WTC11 (cell line): ENCODE measurements at regions not wholly inside any gene's neighbourhood (a gene's known extent, or its start where the extent isn't known, plus 50 kb on each side); places are given as distances from the start of the nearest gene placed in this dataset.

Source experiments
- ATAC-seq: fragments of 200-7000 bp; cut with Tn5 transposase; 2 replicates; pipeline ENCODE4 v1.10.0; 2021; ENCODE audit warnings: mild to moderate bottlenecking, moderate library complexity
- CTCF ChIA-PET: fragments of 300-600 bp; sonication (Branson Sonifier 250); formaldehyde crosslinking; loops from one replicate; lab custom pipeline; 2021; ENCODE audit warnings: antibody characterized with exemption; lab: Charles Lee
- POLR2A ChIA-PET: fragments of 350-600 bp; sonication (Branson Sonifier 250); formaldehyde crosslinking; loops from one replicate; lab custom pipeline; 2021; ENCODE audit warnings: antibody characterized with exemption; lab: Charles Lee
- DNase-seq: peaks from one replicate; pipeline ENCODE4 v3.0.0; 2021; ENCODE audit warnings: low spot score
- H3K27ac Mint-ChIP-seq: 2 replicates; pipeline ENCODE4 v1.8.0; 2021; ENCODE audit warnings: mixed read lengths
- H3K27me3 Mint-ChIP-seq: 2 replicates; pipeline ENCODE4 v1.8.0; 2021; ENCODE audit warnings: low read depth, mild to moderate bottlenecking, moderate library complexity, mixed read lengths
- H3K36me3 Mint-ChIP-seq: 2 replicates; pipeline ENCODE4 v1.8.0; 2021; ENCODE audit warnings: mixed read lengths
- H3K4me1 Mint-ChIP-seq: 2 replicates; pipeline ENCODE4 v1.8.0; 2022; ENCODE audit warnings: mixed read lengths
- H3K4me3 Mint-ChIP-seq: 2 replicates; pipeline ENCODE4 v1.8.0; 2021; ENCODE audit warnings: mild to moderate bottlenecking, moderate library complexity, mixed read lengths
- H3K9me3 Mint-ChIP-seq: 2 replicates; pipeline ENCODE4 v1.8.0; 2021; ENCODE audit warnings: mixed read lengths
- CBFB ChIP-seq: sonication (generic); formaldehyde crosslinking; IDR thresholded peaks from 2 replicates; pipeline ENCODE4 v1.8.1; 2022; ENCODE audit warnings: mild to moderate bottlenecking, low read depth, missing genetic modification reagents
- CDX4 ChIP-seq: fragments of 250-450 bp; sonication (Bioruptor Pico); IDR thresholded peaks from 2 replicates; pipeline ENCODE4 v1.9.0; 2021; ENCODE audit warnings: moderate library complexity, mild to moderate bottlenecking, inconsistent platforms, borderline replicate concordance
- CREM ChIP-seq: sonication (generic); formaldehyde crosslinking; IDR thresholded peaks from 2 replicates; pipeline ENCODE4 v1.8.1; 2022; ENCODE audit warnings: mild to moderate bottlenecking, missing genetic modification reagents, moderate library complexity
- ELF4 ChIP-seq: sonication (generic); formaldehyde crosslinking; IDR thresholded peaks from 2 replicates; pipeline ENCODE4 v1.8.1; 2022; ENCODE audit warnings: low read depth, mild to moderate bottlenecking, moderate library complexity, missing genetic modification reagents
- EMX1 ChIP-seq: fragments of 250-450 bp; sonication (Bioruptor Pico); IDR thresholded peaks from 2 replicates; pipeline ENCODE4 v1.8.0; 2021; ENCODE audit warnings: mild to moderate bottlenecking
- GTF2I ChIP-seq: fragments of 250-450 bp; sonication (Bioruptor Pico); conservative IDR thresholded peaks from 2 replicates; pipeline ENCODE4 v1.4.0; 2021; ENCODE audit warnings: mild to moderate bottlenecking
- KAT7 ChIP-seq: sonication (generic); formaldehyde crosslinking; IDR thresholded peaks from 2 replicates; pipeline ENCODE4 v1.8.1; 2023; ENCODE audit warnings: missing genetic modification reagents, mild to moderate bottlenecking, borderline replicate concordance
- MAX ChIP-seq: sonication (generic); formaldehyde crosslinking; IDR thresholded peaks from 2 replicates; pipeline ENCODE4 v1.8.0; 2022; ENCODE audit warnings: mild to moderate bottlenecking, missing genetic modification reagents
- NFATC4 ChIP-seq: fragments of 250-450 bp; sonication (Bioruptor Pico); IDR thresholded peaks from 2 replicates; pipeline ENCODE4 v1.9.0; 2021; ENCODE audit warnings: mild to moderate bottlenecking
- NR1H2 ChIP-seq: sonication (generic); formaldehyde crosslinking; IDR thresholded peaks from 2 replicates; pipeline ENCODE4 v1.9.0; 2021; ENCODE audit warnings: mild to moderate bottlenecking, moderate library complexity, missing genetic modification reagents
- NR3C1 ChIP-seq: sonication (generic); formaldehyde crosslinking; conservative IDR thresholded peaks from 2 replicates; pipeline ENCODE4 v1.8.1; 2023; ENCODE audit warnings: low read depth, mild to moderate bottlenecking, missing genetic modification reagents
- OVOL2 ChIP-seq: fragments of 250-450 bp; sonication (Bioruptor Pico); IDR thresholded peaks from 2 replicates; pipeline ENCODE4 v1.9.0; 2021; ENCODE audit warnings: mild to moderate bottlenecking, borderline replicate concordance
- PRDM15 ChIP-seq: sonication (generic); formaldehyde crosslinking; IDR thresholded peaks from 2 replicates; pipeline ENCODE4 v1.8.0; 2022; ENCODE audit warnings: missing genetic modification reagents
- SMAD3 ChIP-seq: sonication (generic); formaldehyde crosslinking; IDR thresholded peaks from 2 replicates; pipeline ENCODE4 v1.8.0; 2022; ENCODE audit warnings: missing genetic modification reagents, mild to moderate bottlenecking, borderline replicate concordance
- SOX15 ChIP-seq: fragments of 250-450 bp; sonication (Bioruptor Pico); IDR thresholded peaks from 2 replicates; pipeline ENCODE4 v1.9.0; 2021; ENCODE audit warnings: mild to moderate bottlenecking
- TP53 ChIP-seq: sonication (generic); formaldehyde crosslinking; IDR thresholded peaks from 2 replicates; pipeline ENCODE4 v1.8.1; 2023; ENCODE audit warnings: mild to moderate bottlenecking, missing genetic modification reagents
- USF2 ChIP-seq: sonication (generic); formaldehyde crosslinking; IDR thresholded peaks from 2 replicates; pipeline ENCODE4 v1.8.1; 2023; ENCODE audit warnings: mild to moderate bottlenecking, missing genetic modification reagents, moderate library complexity
- ZBTB21 ChIP-seq: sonication (generic); formaldehyde crosslinking; IDR thresholded peaks from 2 replicates; pipeline ENCODE4 v1.8.1; 2023; ENCODE audit warnings: mild to moderate bottlenecking, missing genetic modification reagents, borderline replicate concordance
- ZNF281 ChIP-seq: sonication (generic); formaldehyde crosslinking; IDR thresholded peaks from 2 replicates; pipeline ENCODE4 v1.8.0; 2023; ENCODE audit warnings: mild to moderate bottlenecking, missing genetic modification reagents
- ZNF317 ChIP-seq: sonication (generic); formaldehyde crosslinking; IDR thresholded peaks from 2 replicates; pipeline ENCODE4 v1.8.1; 2023; ENCODE audit warnings: low read depth, mild to moderate bottlenecking, moderate library complexity, missing genetic modification reagents, borderline replicate concordance
- ZNF416 ChIP-seq: fragments of 250-450 bp; sonication (Bioruptor Pico); IDR thresholded peaks from 2 replicates; pipeline ENCODE4 v1.9.0; 2021; ENCODE audit warnings: mild to moderate bottlenecking, inconsistent platforms
- TF ChIP-seq, protein P1 (sequence below): sonication (generic); formaldehyde crosslinking; IDR thresholded peaks from 2 replicates; pipeline ENCODE4 v1.8.1; 2022; ENCODE audit warnings: low read depth, mild to moderate bottlenecking, moderate library complexity, missing genetic modification reagents, borderline replicate concordance
- TF ChIP-seq, protein P2 (sequence below): sonication (generic); formaldehyde crosslinking; IDR thresholded peaks from 2 replicates; pipeline ENCODE4 v1.8.0; 2022; ENCODE audit warnings: mild to moderate bottlenecking, missing genetic modification reagents

- TF ChIP-seq, protein P1, sequence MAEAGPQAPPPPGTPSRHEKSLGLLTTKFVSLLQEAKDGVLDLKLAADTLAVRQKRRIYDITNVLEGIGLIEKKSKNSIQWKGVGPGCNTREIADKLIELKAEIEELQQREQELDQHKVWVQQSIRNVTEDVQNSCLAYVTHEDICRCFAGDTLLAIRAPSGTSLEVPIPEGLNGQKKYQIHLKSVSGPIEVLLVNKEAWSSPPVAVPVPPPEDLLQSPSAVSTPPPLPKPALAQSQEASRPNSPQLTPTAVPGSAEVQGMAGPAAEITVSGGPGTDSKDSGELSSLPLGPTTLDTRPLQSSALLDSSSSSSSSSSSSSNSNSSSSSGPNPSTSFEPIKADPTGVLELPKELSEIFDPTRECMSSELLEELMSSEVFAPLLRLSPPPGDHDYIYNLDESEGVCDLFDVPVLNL (CRISPR knock-in tag), result no peak
Observed at GRCh38 chr11:29809121-29809520, 207.7 kb downstream of the KCNA4 start (continued).

DNA sequence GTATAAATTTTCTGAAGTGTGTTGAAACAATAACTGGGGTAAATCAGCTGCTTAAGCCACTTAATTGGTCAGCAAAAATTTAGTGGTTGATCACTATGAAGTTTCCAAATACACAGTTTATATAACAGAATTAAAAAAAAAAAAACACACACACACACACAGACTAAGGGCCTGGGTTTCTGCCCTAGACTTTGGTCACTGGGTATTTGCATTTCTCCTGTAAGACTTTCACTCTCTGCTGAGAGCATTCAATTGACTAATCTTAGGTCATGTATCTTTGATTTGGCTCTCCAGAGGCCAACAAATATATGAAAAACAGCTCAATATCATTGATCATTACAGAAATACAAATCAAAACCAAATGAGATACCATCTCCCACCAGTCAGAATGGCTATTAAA, 214.3 kb downstream of the KCNA4 start:
- ChIA-PET POLR2A (no interaction called here), CTCF (no interaction called here)
- Mint-ChIP-seq H3K9me3 (peaks cover 9% of the 10 kb centered on the region), H3K27ac (no peak overlapping the region), H3K4me1 (peaks cover 9% of the 10 kb centered on the region), H3K27me3 (no peaks in the 10 kb centered on the region), H3K36me3 (no peaks in the 10 kb centered on the region), H3K4me3 (no peak overlapping the region)
- DNase-seq (no peak), ATAC-seq (no peak)
- no peak for TF ChIP-seq CBFB (CRISPR knock-in tag)
- no peak for TF ChIP-seq OVOL2 (CRISPR knock-in tag)
- no peak for TF ChIP-seq TP53
- TF ChIP-seq ZNF281 (CRISPR knock-in tag), result no peak
- TF ChIP-seq CDX4 (CRISPR knock-in tag), result no peak
- TF ChIP-seq KAT7 (CRISPR knock-in tag), result no peak
- no peak for TF ChIP-seq ZNF317 (CRISPR knock-in tag)
- TF ChIP-seq MAX, result no peak
- TF ChIP-seq NR3C1 (CRISPR knock-in tag), result no peak
- TF ChIP-seq ZBTB21 (CRISPR knock-in tag), result no peak
- no peak for TF ChIP-seq ELF4 (CRISPR knock-in tag)
- no peak for TF ChIP-seq SOX15 (CRISPR knock-in tag)

DNA sequence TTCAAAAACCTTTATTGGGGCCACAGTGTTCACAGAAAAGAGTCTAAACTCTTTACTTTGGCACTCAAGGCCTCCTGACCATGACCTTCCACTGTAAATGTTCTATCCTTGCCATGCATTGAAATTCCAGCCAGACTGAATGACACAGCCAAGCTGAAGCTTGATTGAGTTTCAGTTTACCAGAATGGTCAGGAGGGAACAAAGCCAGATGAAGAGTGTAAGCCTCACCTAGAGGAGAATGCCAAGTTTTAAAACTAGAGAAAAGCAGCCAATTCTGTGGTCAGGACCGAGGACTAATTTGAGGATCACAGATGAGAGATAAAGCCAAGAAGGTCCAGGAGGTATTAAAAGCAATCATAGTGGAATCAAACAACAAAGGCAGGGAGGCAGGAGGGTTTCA, 215.3 kb downstream of the KCNA4 start:
- peaks cover 9% of the 10 kb centered on the region for H3K4me1 Mint-ChIP-seq
- peaks cover 15% of the 10 kb centered on the region for H3K9me3 Mint-ChIP-seq
- no peak for TF ChIP-seq SMAD3 (CRISPR knock-in tag)
- TF ChIP-seq USF2 (CRISPR knock-in tag), result no peak
- TF ChIP-seq GTF2I, result no peak
- no peak for TF ChIP-seq PRDM15 (CRISPR knock-in tag)
- TF ChIP-seq EMX1, result no peak
- TF ChIP-seq, protein P2, sequence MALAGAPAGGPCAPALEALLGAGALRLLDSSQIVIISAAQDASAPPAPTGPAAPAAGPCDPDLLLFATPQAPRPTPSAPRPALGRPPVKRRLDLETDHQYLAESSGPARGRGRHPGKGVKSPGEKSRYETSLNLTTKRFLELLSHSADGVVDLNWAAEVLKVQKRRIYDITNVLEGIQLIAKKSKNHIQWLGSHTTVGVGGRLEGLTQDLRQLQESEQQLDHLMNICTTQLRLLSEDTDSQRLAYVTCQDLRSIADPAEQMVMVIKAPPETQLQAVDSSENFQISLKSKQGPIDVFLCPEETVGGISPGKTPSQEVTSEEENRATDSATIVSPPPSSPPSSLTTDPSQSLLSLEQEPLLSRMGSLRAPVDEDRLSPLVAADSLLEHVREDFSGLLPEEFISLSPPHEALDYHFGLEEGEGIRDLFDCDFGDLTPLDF, result no peak
- no peak for TF ChIP-seq CBFB (CRISPR knock-in tag)
- no peak for TF ChIP-seq ZNF416 (CRISPR knock-in tag)
- TF ChIP-seq CREM (CRISPR knock-in tag), result no peak
- no peak for TF ChIP-seq NFATC4
- no peak for TF ChIP-seq NR1H2
- no peak for ATAC-seq
- no peaks in the 10 kb centered on the region; the same call in 1 of the 2 replicates for H3K27me3 Mint-ChIP-seq
- ChIA-PET CTCF (no interaction called here), POLR2A (no interaction called here)
- peaks cover 4% of the 10 kb centered on the region for H3K36me3 Mint-ChIP-seq
- no peak for DNase-seq
- no peak overlapping the region for H3K27ac Mint-ChIP-seq
- no peak overlapping the region for H3K4me3 Mint-ChIP-seq
